ENCODE measurements at regions not wholly inside any gene's neighbourhood (a gene's known extent, or its start where the extent isn't known, plus 50 kb on each side); places are given as distances from the start of the nearest gene placed in this dataset.

DNA sequence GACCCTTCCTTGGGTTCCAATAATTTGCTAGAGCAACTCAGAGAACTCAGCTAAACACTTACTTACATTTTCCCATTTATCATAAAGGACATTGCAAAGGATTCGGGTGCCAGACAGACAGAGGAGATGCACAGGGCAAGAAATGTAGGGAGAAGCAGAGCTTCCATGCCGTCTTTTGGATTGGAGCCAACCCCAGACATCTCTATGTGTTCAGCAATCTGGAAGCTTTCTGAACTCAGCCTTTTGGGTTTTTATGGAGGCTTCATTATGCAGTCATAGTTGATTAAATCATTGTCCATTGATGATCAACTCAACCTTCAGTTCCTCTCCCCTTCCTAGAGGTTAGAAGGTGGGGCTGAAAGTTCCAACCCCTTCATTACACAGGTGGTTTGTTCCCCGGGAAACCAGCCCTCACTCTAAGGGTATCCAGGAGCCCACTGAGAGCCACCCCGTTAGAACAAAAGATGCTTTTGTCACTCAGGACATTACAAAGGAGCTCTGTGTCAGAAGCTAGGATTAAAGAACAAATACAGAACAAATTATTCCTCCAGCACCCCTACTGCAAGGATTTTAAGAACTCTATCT is 211.9 kb upstream of the VSTM2A start:
- no peak for DNase-seq
- 40 to 53% (median 50%) methylated on average over 4 of the region's 4 CpGs for WGBS, 4 donors
- no peak for TF ChIP-seq POLR2A (IDR thresholded peaks at IDR 0.05)
- TF ChIP-seq, protein P1, sequence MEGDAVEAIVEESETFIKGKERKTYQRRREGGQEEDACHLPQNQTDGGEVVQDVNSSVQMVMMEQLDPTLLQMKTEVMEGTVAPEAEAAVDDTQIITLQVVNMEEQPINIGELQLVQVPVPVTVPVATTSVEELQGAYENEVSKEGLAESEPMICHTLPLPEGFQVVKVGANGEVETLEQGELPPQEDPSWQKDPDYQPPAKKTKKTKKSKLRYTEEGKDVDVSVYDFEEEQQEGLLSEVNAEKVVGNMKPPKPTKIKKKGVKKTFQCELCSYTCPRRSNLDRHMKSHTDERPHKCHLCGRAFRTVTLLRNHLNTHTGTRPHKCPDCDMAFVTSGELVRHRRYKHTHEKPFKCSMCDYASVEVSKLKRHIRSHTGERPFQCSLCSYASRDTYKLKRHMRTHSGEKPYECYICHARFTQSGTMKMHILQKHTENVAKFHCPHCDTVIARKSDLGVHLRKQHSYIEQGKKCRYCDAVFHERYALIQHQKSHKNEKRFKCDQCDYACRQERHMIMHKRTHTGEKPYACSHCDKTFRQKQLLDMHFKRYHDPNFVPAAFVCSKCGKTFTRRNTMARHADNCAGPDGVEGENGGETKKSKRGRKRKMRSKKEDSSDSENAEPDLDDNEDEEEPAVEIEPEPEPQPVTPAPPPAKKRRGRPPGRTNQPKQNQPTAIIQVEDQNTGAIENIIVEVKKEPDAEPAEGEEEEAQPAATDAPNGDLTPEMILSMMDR (IDR thresholded peaks at IDR 0.05), result no peak
- intact Hi-C loops (cut with DNase I), result no loop called here
- Histone ChIP-seq H3K9me3 (replicated peaks in 1 of 3) (no peaks in the 10 kb centered on the region), H3K4me1 (replicated peaks in 1 of 2) (no peaks in the 10 kb centered on the region), H3K27ac (no peak overlapping the region), H3K4me3 (no peak overlapping the region), H3K27me3 (no peaks in the 10 kb centered on the region), H3K36me3 (replicated peaks in 1 of 2) (no peaks in the 10 kb centered on the region)

DNA sequence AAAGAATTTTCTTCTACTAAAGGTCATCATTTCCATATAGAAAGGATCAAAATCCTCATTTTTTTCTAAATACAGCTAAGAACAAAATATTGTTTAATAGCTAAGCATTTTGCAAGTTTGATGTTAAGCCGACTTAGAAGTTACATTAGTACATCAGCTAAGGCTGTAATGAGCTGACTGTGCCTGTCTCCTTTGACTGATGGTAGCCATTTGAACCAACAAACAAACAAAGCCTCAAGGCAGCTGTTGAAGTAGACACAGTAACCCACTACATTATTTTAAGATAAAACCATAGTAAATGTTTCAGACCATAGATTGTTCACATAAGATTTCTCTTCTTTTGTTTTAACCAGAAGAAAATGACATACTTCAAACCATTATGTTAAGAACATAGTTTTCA is 210.9 kb upstream of the VSTM2A start:
- TF ChIP-seq, protein P1 (IDR thresholded peaks at IDR 0.05), result no peak
- no peak for TF ChIP-seq POLR2A (IDR thresholded peaks at IDR 0.05)
- no peaks in the 10 kb centered on the region for H3K27me3 ChIP-seq
- intact Hi-C loops (cut with DNase I), result no loop called here
- H3K4me3 ChIP-seq, result no peak overlapping the region
- no peak overlapping the region for H3K27ac ChIP-seq
- 27 to 54% (median 35%) methylated on average over 1 of the region's 1 CpG for WGBS, 4 donors
- no peaks in the 10 kb centered on the region for H3K9me3 ChIP-seq (replicated peaks in 1 of 3)
- no peaks in the 10 kb centered on the region for H3K4me1 ChIP-seq (replicated peaks in 1 of 2)
- H3K36me3 ChIP-seq (replicated peaks in 1 of 2), result no peaks in the 10 kb centered on the region
- no peak for DNase-seq

DNA sequence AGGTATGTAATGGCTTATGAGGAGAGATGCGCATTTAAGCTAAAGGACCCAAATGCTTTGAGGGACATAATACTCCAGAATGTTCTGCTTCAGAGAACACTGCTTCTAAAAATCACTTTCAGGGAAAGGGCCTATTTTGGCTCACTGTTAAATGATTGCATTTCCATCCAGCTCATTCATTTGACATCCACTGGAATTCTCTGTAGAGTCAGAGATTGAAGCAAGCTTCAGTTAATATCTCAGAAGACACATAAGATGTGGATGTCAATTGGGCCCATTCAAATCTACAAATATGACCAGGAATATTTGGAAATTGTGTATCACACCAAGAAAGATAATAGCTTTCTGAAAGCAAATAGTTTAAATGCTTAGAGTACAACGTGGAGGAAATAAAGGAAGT is 209.9 kb upstream of the VSTM2A start:
- no peak for DNase-seq
- H3K27ac ChIP-seq, result no peak overlapping the region
- no peak overlapping the region for H3K4me3 ChIP-seq
- TF ChIP-seq POLR2A (IDR thresholded peaks at IDR 0.05), result no peak
- TF ChIP-seq, protein P1 (IDR thresholded peaks at IDR 0.05), result no peak
- no peaks in the 10 kb centered on the region for H3K27me3 ChIP-seq
- no peaks in the 10 kb centered on the region for H3K9me3 ChIP-seq (replicated peaks in 1 of 3)
- 59 to 66% (median 63%) methylated on average over 2 of the region's 2 CpGs for WGBS, 4 donors
- no peaks in the 10 kb centered on the region for H3K36me3 ChIP-seq (replicated peaks in 1 of 2)
- H3K4me1 ChIP-seq (replicated peaks in 1 of 2), result no peaks in the 10 kb centered on the region
- intact Hi-C loops (cut with DNase I), result no loop called here

DNA sequence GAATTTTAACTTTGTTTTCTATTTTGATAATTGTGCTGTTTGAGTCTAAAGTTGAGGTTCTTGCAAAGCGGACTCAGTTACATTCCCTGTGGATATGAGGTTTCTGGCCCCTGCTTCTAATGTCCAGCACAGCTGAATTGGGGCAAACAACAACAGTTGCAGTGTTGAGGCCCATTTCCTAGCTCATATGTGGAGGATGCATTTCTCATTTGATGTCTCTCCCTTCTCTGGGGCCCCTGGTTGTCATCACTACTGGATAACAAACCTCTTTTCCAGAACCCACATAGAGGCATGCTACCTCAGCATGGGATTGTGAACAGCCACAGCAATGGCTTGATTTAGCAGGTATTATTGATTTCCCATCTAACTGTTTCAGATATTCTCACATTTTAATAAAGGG is 208.2 kb upstream of the VSTM2A start:
- intact Hi-C loops (cut with DNase I), result no loop called here
- H3K9me3 ChIP-seq (replicated peaks in 1 of 3), result no peaks in the 10 kb centered on the region
- no peak overlapping the region for H3K27ac ChIP-seq
- no peaks in the 10 kb centered on the region for H3K4me1 ChIP-seq (replicated peaks in 1 of 2)
- WGBS, 4 donors, result 54 to 81% (median 75%) methylated on average over 1 of the region's 1 CpG
- DNase-seq, result no peak
- no peaks in the 10 kb centered on the region for H3K36me3 ChIP-seq (replicated peaks in 1 of 2)
- TF ChIP-seq, protein P1 (IDR thresholded peaks at IDR 0.05), result no peak
- TF ChIP-seq POLR2A (IDR thresholded peaks at IDR 0.05), result no peak
- H3K27me3 ChIP-seq, result no peaks in the 10 kb centered on the region
- H3K4me3 ChIP-seq, result no peak overlapping the region

All from adrenal gland (tissue), 9 donors.